Naive thymus-derived CD4-positive, alpha-beta T cell (primary cell): ENCODE measurements at regions not wholly inside any gene's neighbourhood (a gene's known extent, or its start where the extent isn't known, plus 50 kb on each side); places are given as distances from the start of the nearest gene placed in this dataset.

Experiments used
- ATAC-seq: fragments of 150-1000 bp; cut with Tn5 transposase; 2 replicates; pipeline ENCODE4 v1.10.0; 2021; ENCODE audit warnings: mild to moderate bottlenecking, moderate library complexity
- CTCF ChIA-PET: fragments of 350-600 bp; sonication (Branson Sonifier 250); formaldehyde crosslinking; loops from one replicate; lab custom pipeline; 2021; ENCODE audit warnings: antibody characterized with exemption; lab: Charles Lee
- POLR2A ChIA-PET: fragments of 350-600 bp; sonication (Branson Sonifier 250); formaldehyde crosslinking; loops from one replicate; lab custom pipeline; 2021; ENCODE audit warnings: antibody characterized with exemption, inconsistent platforms; lab: Charles Lee
- DNase-seq, 9 donors: peaks; one replicate each; pipeline versions ENCODE4 v3.0.0 to v3.0.0-alpha.2; 2020 to 2022; ENCODE audit warnings: mixed read lengths in 1 of 9
- H3K27ac ChIP-seq: one replicate; pipeline ENCODE4 v1.7.0; 2013; ENCODE audit warnings: mild to moderate bottlenecking, low read depth, low read length, moderate library complexity
- H3K27me3 ChIP-seq, 2 donors: one replicate each; pipeline ENCODE4 v1.7.0; 2013; ENCODE audit warnings: low read length in 2 of 2, mild to moderate bottlenecking in 2 of 2, moderate library complexity in 2 of 2; ENCODE audit not compliant: control insufficient read depth in 2 of 2, insufficient read depth in 2 of 2
- H3K36me3 ChIP-seq, 3 experiments: 1 replicate in 2 of 3; 2 replicates in 1 of 3; pipeline ENCODE4 v1.7.0; 2013; ENCODE audit warnings: low read length in 3 of 3, mild to moderate bottlenecking in 3 of 3, moderate library complexity in 1 of 3; ENCODE audit not compliant: insufficient read depth in 3 of 3, control insufficient read depth in 2 of 3
- H3K4me1 ChIP-seq, 2 donors: one replicate each; pipeline ENCODE4 v1.7.0; 2013; ENCODE audit warnings: low read length in 2 of 2, mild to moderate bottlenecking in 2 of 2, moderate library complexity in 1 of 2; ENCODE audit not compliant: control insufficient read depth in 2 of 2, insufficient read depth in 2 of 2
- H3K4me3 ChIP-seq: 2 replicates; pipeline ENCODE4 v1.7.0; 2013; ENCODE audit warnings: mild to moderate bottlenecking, low read length
- H3K9me3 ChIP-seq, 3 experiments: 1 replicate in 2 of 3; 2 replicates in 1 of 3; pipeline ENCODE4 v1.7.0; 2013; ENCODE audit warnings: low read length in 3 of 3; ENCODE audit not compliant: control insufficient read depth in 2 of 3
- H3K27ac Mint-ChIP-seq, 9 donors: one replicate each; pipeline ENCODE4 v1.8.0; 2020 to 2022; ENCODE audit warnings: mixed read lengths in 9 of 9, mild to moderate bottlenecking in 8 of 9, moderate library complexity in 5 of 9, inconsistent platforms in 2 of 9
- H3K27me3 Mint-ChIP-seq, 5 donors: one replicate each; pipeline ENCODE4 v1.8.0; 2021 to 2022; ENCODE audit warnings: mixed read lengths in 5 of 5, mild to moderate bottlenecking in 1 of 5
- H3K36me3 Mint-ChIP-seq, 5 donors: one replicate each; pipeline ENCODE4 v1.8.0; 2020 to 2022; ENCODE audit warnings: mixed read lengths in 5 of 5, mild to moderate bottlenecking in 3 of 5, inconsistent platforms in 1 of 5
- H3K4me1 Mint-ChIP-seq, 7 donors: one replicate each; pipeline ENCODE4 v1.8.0; 2020 to 2022; ENCODE audit warnings: mixed read lengths in 7 of 7, mild to moderate bottlenecking in 3 of 7, inconsistent platforms in 1 of 7
- H3K4me3 Mint-ChIP-seq, 10 donors: one replicate each; pipeline ENCODE4 v1.8.0; 2020 to 2022; ENCODE audit warnings: mild to moderate bottlenecking in 10 of 10, mixed read lengths in 10 of 10, moderate library complexity in 6 of 10, inconsistent platforms in 2 of 10
- H3K9me3 Mint-ChIP-seq, 11 donors: one replicate each; pipeline ENCODE4 v1.8.0; 2020 to 2022; ENCODE audit warnings: mixed read lengths in 11 of 11, mild to moderate bottlenecking in 4 of 11, inconsistent platforms in 1 of 11, moderate library complexity in 1 of 11
- intact Hi-C, 2 donors: fragments of 100-400 bp; cut with micrococcal nuclease; formaldehyde crosslinking; loops; one replicate each; pipeline ENCODE4 v1.15.1; 2023

DNA sequence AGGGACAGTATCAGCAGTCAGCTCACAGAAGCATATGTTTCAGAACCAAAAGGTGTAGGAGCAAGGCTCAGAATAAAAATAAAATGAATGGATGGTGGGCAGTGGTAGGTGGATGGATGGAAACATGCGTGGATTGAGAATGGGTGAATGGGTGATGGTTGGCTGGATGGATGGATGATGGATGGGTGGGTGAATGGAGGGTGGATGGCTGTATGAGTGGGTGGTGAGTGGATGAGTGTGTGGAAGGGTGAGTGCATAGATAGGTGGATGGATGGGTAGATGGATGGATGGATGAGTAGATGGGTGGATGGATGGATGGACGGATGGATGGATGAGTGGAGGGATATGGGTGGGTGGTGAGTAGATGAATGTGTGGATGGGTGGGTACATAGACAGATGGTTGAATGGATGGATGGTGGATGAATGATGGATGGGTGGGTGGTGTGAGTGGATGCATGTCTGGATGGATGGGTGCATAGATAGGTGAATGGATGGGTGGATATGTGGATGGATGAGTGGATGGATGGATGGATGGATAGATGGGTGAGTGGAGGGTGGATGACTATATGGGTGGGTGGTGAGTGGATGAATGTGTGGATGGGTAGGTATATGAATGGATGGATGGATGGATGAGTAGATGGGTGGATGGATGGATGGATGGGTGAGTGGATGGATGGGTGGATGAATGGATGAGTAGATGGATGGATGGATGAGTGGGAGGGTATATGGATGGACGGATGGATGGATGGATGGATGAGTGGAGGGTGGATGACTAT, 164.2 kb downstream of the C9orf50 start:
- Mint-ChIP-seq H3K27ac (peak overlapping the region; percentile 2 to 82 (median 37)), H3K36me3 (peaks cover 0 to 10% (median 0%) of the 10 kb centered on the region in 5 donors), H3K4me1 (peaks cover 20 to 53% (median 45%) of the 10 kb centered on the region in 7 donors), H3K4me3 (peak overlapping the region in 3 of 10 donors; percentile 29 to 57 (median 41)), H3K27me3 (peaks cover 0 to 9% (median 0%) of the 10 kb centered on the region in 5 donors), H3K9me3 (peaks cover 0 to 13% (median 0%) of the 10 kb centered on the region in 11 donors)
- Histone ChIP-seq H3K36me3 (no peaks in the 10 kb centered on the region), H3K4me3 (no peak overlapping the region), H3K27ac (no peak overlapping the region), H3K4me1 (peaks cover 32 to 35% of the 10 kb centered on the region in 2 donors), H3K9me3 (no peaks in the 10 kb centered on the region), H3K27me3 (no peaks in the 10 kb centered on the region)
- intact Hi-C loops, result no loop called here
- ATAC-seq, result no peak
- CTCF ChIA-PET, result no interaction called here
- POLR2A ChIA-PET, result interaction anchor here (0.7 kb wide), 1 partner anchor 10 kb away, joined by 4 read pairs; no protein-coding TSS in a partner anchor
- DNase-seq, result no peak

DNA sequence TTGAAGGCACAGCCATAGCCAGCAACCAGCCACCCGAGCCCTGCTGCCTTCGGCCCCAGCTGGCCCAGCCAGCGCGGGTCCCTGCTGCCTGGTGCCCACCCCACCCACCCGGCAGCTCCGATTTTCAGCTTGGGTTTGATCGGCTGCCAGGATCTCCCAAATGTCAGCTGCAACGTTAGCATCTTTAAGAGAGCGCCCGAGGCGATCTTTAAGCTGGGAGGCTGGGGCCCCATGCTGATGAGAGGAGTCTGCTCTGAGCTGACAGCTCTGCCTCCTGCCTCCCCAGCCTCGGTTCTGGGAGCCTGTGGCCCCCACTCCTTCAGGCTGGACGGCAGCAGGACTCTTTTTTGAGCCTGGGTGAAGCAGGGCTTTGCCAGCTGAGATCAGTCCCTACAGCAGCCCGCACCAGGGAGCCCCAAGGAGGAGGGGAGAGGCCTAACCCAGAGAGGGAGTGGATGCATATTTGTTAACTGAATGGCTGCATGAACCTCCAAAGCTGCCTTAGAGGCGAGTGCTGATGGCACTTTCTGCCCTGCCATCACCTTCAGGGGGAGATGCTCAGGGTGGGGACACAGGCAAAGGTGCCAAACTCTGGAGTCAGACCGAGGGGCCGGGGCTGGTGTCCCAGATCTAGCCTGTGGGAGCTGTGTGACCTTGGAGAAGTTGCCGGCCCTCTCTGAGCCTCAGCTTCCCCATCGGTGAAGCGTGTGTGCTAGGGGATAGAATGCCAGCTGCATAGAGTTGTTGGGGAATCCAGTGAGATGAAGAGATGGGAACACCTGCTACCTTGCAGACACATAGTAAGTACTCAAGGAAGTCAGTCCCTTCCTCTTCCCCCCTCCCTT, 165.5 kb downstream of the C9orf50 start:
- DNase-seq (no peak), ATAC-seq (no peak)
- Mint-ChIP-seq H3K9me3 (peaks cover 0 to 13% (median 0%) of the 10 kb centered on the region in 11 donors), H3K27me3 (peaks cover 0 to 9% (median 0%) of the 10 kb centered on the region in 5 donors), H3K4me1 (peaks cover 20 to 49% (median 41%) of the 10 kb centered on the region in 7 donors), H3K36me3 (peaks cover 0 to 10% (median 0%) of the 10 kb centered on the region in 5 donors), H3K4me3 (peak overlapping the region in 1 of 10 donors; percentile 52), H3K27ac (peak overlapping the region in 4 of 9 donors; percentile 2 to 55 (median 44))
- Histone ChIP-seq H3K4me3 (no peak overlapping the region), H3K27ac (no peak overlapping the region), H3K9me3 (no peaks in the 10 kb centered on the region), H3K4me1 (peaks cover 26 to 29% of the 10 kb centered on the region in 2 donors), H3K36me3 (no peaks in the 10 kb centered on the region), H3K27me3 (no peaks in the 10 kb centered on the region)
- intact Hi-C loops, result no loop called here
- ChIA-PET CTCF (no interaction called here), POLR2A (interaction anchor here (1.3 kb wide), 1 partner anchor 8 kb away, joined by 3 read pairs; no protein-coding TSS in a partner anchor)

GRCh38 chr9:129454467-129455067, 166.3 kb downstream of the C9orf50 start:
- H3K9me3 ChIP-seq, result no peaks in the 10 kb centered on the region
- H3K27me3 Mint-ChIP-seq, result peaks cover 0 to 9% (median 0%) of the 10 kb centered on the region in 5 donors
- DNase-seq, result no peak
- no peaks in the 10 kb centered on the region for H3K36me3 ChIP-seq
- intact Hi-C loops, result no loop called here
- H3K4me3 Mint-ChIP-seq, result peak overlapping the region in 1 of 10 donors; percentile 52
- CTCF ChIA-PET, result no interaction called here
- peaks cover 0 to 13% (median 0%) of the 10 kb centered on the region in 11 donors for H3K9me3 Mint-ChIP-seq
- no peak overlapping the region for H3K27ac ChIP-seq
- H3K27ac Mint-ChIP-seq, result peak overlapping the region in 3 of 9 donors; percentile 30 to 44 (median 43)
- H3K27me3 ChIP-seq, result no peaks in the 10 kb centered on the region
- H3K36me3 Mint-ChIP-seq, result peaks cover 0 to 10% (median 0%) of the 10 kb centered on the region in 5 donors
- ATAC-seq, result no peak
- H3K4me1 Mint-ChIP-seq, result peaks cover 20 to 48% (median 37%) of the 10 kb centered on the region in 7 donors
- H3K4me1 ChIP-seq, result peaks cover 22 to 23% of the 10 kb centered on the region in 2 donors
- POLR2A ChIA-PET, result interaction anchor here (1.3 kb wide), 1 partner anchor 9 kb away, joined by 3 read pairs; no protein-coding TSS in a partner anchor
- H3K4me3 ChIP-seq, result no peak overlapping the region

DNA sequence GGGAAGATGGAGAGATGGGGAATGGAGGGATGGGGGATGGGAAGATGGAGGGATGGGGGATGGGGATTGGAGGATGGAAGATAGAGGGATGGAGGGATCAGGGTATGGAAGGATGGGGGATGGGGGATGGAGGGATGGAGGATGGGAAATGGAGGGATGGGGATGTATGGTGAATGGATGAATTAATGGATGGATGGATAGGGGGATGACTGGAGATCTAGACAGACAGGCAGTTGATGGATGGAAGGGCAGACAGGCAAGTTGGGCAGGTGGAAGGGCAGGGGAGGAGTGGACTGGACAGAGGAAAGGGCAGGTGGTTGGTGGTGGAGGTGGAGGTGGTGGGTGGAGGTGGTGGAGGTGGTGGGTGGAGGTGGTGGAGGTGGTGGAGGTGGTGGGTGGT, 167.2 kb downstream of the C9orf50 start:
- peaks cover 0 to 10% (median 0%) of the 10 kb centered on the region in 5 donors for H3K36me3 Mint-ChIP-seq
- H3K4me3 Mint-ChIP-seq, result peak overlapping the region in 1 of 10 donors; percentile 50
- peak overlapping the region in 1 of 9 donors; percentile 65 for H3K27ac Mint-ChIP-seq
- ATAC-seq, result no peak
- no peaks in the 10 kb centered on the region for H3K9me3 ChIP-seq
- H3K4me3 ChIP-seq, result no peak overlapping the region
- H3K27ac ChIP-seq, result no peak overlapping the region
- no peaks in the 10 kb centered on the region for H3K36me3 ChIP-seq
- H3K4me1 Mint-ChIP-seq, result peaks cover 20 to 43% (median 31%) of the 10 kb centered on the region in 7 donors
- DNase-seq, result no peak
- ChIA-PET CTCF (no interaction called here), POLR2A (no interaction called here)
- no peaks in the 10 kb centered on the region for H3K27me3 ChIP-seq
- H3K9me3 Mint-ChIP-seq, result peaks cover 0 to 13% (median 0%) of the 10 kb centered on the region in 11 donors
- intact Hi-C loops, result no loop called here
- H3K27me3 Mint-ChIP-seq, result peaks cover 0 to 9% (median 0%) of the 10 kb centered on the region in 5 donors
- H3K4me1 ChIP-seq, result peaks cover 14 to 15% of the 10 kb centered on the region in 2 donors

- intact Hi-C loops, result no loop called here
- Mint-ChIP-seq H3K4me3 (no peak overlapping the region), H3K27me3 (peaks cover 0 to 9% (median 0%) of the 10 kb centered on the region in 5 donors), H3K4me1 (peaks cover 10 to 23% (median 15%) of the 10 kb centered on the region in 7 donors), H3K36me3 (peaks cover 0 to 3% (median 0%) of the 10 kb centered on the region in 5 donors), H3K27ac (peak overlapping the region in 1 of 9 donors; percentile 52), H3K9me3 (peaks cover 0 to 5% (median 0%) of the 10 kb centered on the region in 11 donors)
- Histone ChIP-seq H3K27ac (no peak overlapping the region), H3K27me3 (no peaks in the 10 kb centered on the region), H3K4me1 (no peaks in the 10 kb centered on the region), H3K9me3 (no peaks in the 10 kb centered on the region), H3K4me3 (no peak overlapping the region), H3K36me3 (no peaks in the 10 kb centered on the region)
- DNase-seq, result no peak
- no peak for ATAC-seq
- ChIA-PET POLR2A (interaction anchor here (0.7 kb wide), 1 partner anchor 310 kb away, joined by 3 read pairs; no protein-coding TSS in a partner anchor), CTCF (no interaction called here)
These were observed 169.2 kb downstream of the C9orf50 start for GRCh38 chr9:129451669-129452068.

DNA sequence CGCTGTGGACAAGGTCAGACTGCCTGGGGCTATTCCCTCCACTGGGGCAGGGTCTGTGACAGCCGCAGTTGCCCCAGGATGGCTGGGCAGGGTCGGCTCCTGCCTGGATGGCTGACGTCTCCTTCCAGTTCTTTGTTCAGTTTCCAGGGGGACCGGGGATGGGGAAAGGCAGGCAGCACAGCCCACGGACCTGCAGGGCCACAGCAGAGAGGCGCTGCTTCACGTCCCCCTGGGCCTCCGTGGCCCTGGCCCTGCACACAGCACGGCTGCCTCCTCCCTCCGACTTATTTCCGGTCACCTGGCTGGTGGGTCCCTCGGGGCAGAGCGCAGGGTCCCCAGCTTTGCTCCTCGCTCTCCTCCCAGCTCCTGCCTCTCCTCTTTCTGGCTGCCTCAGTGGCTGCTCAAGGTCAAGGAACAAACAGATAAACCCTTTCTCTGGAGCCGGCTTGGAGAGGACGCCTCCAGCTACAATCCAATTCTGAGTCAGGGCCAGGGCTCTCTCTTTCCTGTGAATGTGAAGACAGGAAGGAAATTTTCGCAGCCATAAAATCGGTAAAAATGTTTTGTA, 169.7 kb downstream of the C9orf50 start:
- Histone ChIP-seq H3K4me3 (no peak overlapping the region), H3K27me3 (no peaks in the 10 kb centered on the region), H3K36me3 (no peaks in the 10 kb centered on the region), H3K27ac (no peak overlapping the region), H3K4me1 (no peaks in the 10 kb centered on the region), H3K9me3 (no peaks in the 10 kb centered on the region)
- Mint-ChIP-seq H3K9me3 (peaks cover 0 to 2% (median 0%) of the 10 kb centered on the region in 11 donors), H3K27ac (no peak overlapping the region), H3K27me3 (peaks cover 0 to 6% (median 0%) of the 10 kb centered on the region in 5 donors), H3K4me3 (no peak overlapping the region), H3K4me1 (peaks cover 5 to 18% (median 10%) of the 10 kb centered on the region in 7 donors), H3K36me3 (no peaks in the 10 kb centered on the region)
- ChIA-PET POLR2A (interaction anchor here (0.7 kb wide), 1 partner anchor 309 kb away, joined by 3 read pairs; no protein-coding TSS in a partner anchor), CTCF (no interaction called here)
- intact Hi-C loops, result no loop called here
- DNase-seq (no peak), ATAC-seq (no peak)
